Parathyroid adenoma (tissue), 2 donors: ENCODE measurements at regions not wholly inside any gene's neighbourhood (a gene's known extent, or its start where the extent isn't known, plus 50 kb on each side); places are given as distances from the start of the nearest gene placed in this dataset.
A peak's percentile ranks its signal among the peaks of the same experiment; 100 is the strongest.

Source experiments
- H2AFZ ChIP-seq: fragments of 300-600 bp; sonication (generic); one replicate; pipeline ENCODE4 v1.7.0; 2017; ENCODE audit warnings: antibody characterized with exemption, mild to moderate bottlenecking
- H3K27ac ChIP-seq: fragments of 300-600 bp; sonication (generic); one replicate; pipeline ENCODE4 v1.7.0; 2017
- H3K27me3 ChIP-seq: fragments of 300-600 bp; sonication (generic); one replicate; pipeline ENCODE4 v1.7.0; 2017; ENCODE audit warnings: low read length; ENCODE audit not compliant: control insufficient read depth, insufficient read depth
- H3K36me3 ChIP-seq: fragments of 300-600 bp; sonication (generic); one replicate; pipeline ENCODE4 v1.7.0; 2017; ENCODE audit warnings: low read length; ENCODE audit not compliant: control insufficient read depth, insufficient read depth
- H3K4me1 ChIP-seq: fragments of 300-600 bp; sonication (generic); one replicate; pipeline ENCODE4 v1.7.0; 2017; ENCODE audit warnings: control low read depth
- H3K4me2 ChIP-seq: fragments of 300-600 bp; sonication (generic); one replicate; pipeline ENCODE4 v1.7.0; 2017; ENCODE audit warnings: low read length
- H3K4me3 ChIP-seq: fragments of 300-600 bp; sonication (generic); one replicate; pipeline ENCODE4 v1.7.0; 2017; ENCODE audit warnings: low read depth, low read length
- H3K79me2 ChIP-seq: fragments of 300-600 bp; sonication (generic); one replicate; pipeline ENCODE4 v1.7.0; 2017; ENCODE audit warnings: control low read depth
- H3K9ac ChIP-seq: fragments of 300-600 bp; sonication (generic); one replicate; pipeline ENCODE4 v1.7.0; 2017; ENCODE audit warnings: mild to moderate bottlenecking
- H3K9me3 ChIP-seq: fragments of 300-600 bp; sonication (generic); one replicate; pipeline ENCODE4 v1.7.0; 2017; ENCODE audit warnings: low read length; ENCODE audit not compliant: control insufficient read depth
- TF ChIP-seq, protein P1 (sequence below): fragments of 300-600 bp; sonication (generic); IDR thresholded peaks from one replicate; pipeline ENCODE4 v1.7.0; 2017; ENCODE audit warnings: antibody characterized with exemption, mild to moderate bottlenecking
- donor health status: primary hyperparathyroidism.

DNA sequence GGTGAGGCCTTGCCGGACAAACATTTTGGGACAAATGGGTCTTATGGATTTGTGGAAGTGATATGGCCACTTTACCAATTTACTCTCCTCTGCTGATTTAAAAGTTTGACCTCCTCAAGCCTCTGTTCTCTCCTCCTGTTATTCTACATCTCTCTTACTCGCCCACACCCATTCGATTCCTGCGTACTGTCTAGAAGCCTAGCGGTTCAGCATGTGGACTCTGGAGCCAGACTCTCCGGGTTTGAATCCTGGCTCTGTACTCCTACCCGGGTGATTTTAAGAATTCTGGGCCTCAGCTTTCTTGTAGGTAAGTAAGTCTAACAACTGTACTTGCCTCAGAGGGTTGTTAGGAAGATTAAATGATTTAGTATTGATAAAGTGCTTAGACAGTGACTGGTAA is 168.6 kb upstream of the IFNG-AS1 start:
- Histone ChIP-seq H3K9ac (no peak overlapping the region), H2AFZ (no peak overlapping the region), H3K27me3 (no peaks in the 10 kb centered on the region), H3K4me3 (no peak overlapping the region), H3K36me3 (no peaks in the 10 kb centered on the region), H3K4me2 (no peak overlapping the region), H3K9me3 (no peaks in the 10 kb centered on the region), H3K79me2 (no peaks in the 10 kb centered on the region), H3K27ac (no peak overlapping the region), H3K4me1 (no peaks in the 10 kb centered on the region)
- TF ChIP-seq, protein P1, sequence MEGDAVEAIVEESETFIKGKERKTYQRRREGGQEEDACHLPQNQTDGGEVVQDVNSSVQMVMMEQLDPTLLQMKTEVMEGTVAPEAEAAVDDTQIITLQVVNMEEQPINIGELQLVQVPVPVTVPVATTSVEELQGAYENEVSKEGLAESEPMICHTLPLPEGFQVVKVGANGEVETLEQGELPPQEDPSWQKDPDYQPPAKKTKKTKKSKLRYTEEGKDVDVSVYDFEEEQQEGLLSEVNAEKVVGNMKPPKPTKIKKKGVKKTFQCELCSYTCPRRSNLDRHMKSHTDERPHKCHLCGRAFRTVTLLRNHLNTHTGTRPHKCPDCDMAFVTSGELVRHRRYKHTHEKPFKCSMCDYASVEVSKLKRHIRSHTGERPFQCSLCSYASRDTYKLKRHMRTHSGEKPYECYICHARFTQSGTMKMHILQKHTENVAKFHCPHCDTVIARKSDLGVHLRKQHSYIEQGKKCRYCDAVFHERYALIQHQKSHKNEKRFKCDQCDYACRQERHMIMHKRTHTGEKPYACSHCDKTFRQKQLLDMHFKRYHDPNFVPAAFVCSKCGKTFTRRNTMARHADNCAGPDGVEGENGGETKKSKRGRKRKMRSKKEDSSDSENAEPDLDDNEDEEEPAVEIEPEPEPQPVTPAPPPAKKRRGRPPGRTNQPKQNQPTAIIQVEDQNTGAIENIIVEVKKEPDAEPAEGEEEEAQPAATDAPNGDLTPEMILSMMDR, result no peak

DNA sequence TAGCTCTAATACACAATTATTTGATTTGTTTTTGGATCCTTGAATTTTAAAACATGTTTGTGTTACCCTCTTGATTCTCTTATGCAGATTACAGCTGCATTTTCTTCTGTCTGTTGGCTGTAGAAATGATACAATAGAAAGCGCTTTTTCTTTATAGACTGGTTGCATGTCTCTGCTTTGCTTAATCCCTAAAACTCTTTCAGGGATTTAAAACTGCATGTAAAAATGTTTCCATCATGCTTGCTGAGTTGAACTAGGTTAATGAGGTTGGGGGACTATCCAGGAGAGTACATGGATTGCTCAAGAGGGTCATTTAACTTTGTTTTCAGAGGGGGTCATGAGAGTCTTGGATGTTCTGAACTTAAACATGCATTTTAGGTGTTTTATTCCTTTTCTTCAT is 166.4 kb upstream of the IFNG-AS1 start:
- no peak overlapping the region for H3K9ac ChIP-seq
- no peaks in the 10 kb centered on the region for H3K36me3 ChIP-seq
- H3K27ac ChIP-seq, result no peak overlapping the region
- no peak overlapping the region for H2AFZ ChIP-seq
- H3K4me1 ChIP-seq, result no peaks in the 10 kb centered on the region
- TF ChIP-seq, protein P1, result no peak
- H3K4me3 ChIP-seq, result no peak overlapping the region
- H3K79me2 ChIP-seq, result no peaks in the 10 kb centered on the region
- H3K9me3 ChIP-seq, result no peaks in the 10 kb centered on the region
- no peak overlapping the region for H3K4me2 ChIP-seq
- no peaks in the 10 kb centered on the region for H3K27me3 ChIP-seq

GRCh38 chr12:67826148-67826547 is 163.1 kb upstream of the IFNG-AS1 start:
- H3K9ac ChIP-seq, result no peak overlapping the region
- H3K4me3 ChIP-seq, result no peak overlapping the region
- peak overlapping the region; percentile 15 for H2AFZ ChIP-seq
- no peaks in the 10 kb centered on the region for H3K27me3 ChIP-seq
- H3K4me2 ChIP-seq, result no peak overlapping the region
- H3K36me3 ChIP-seq, result no peaks in the 10 kb centered on the region
- H3K4me1 ChIP-seq, result no peaks in the 10 kb centered on the region
- H3K79me2 ChIP-seq, result no peaks in the 10 kb centered on the region
- H3K9me3 ChIP-seq, result no peaks in the 10 kb centered on the region
- no peak overlapping the region for H3K27ac ChIP-seq
- TF ChIP-seq, protein P1, result no peak

DNA sequence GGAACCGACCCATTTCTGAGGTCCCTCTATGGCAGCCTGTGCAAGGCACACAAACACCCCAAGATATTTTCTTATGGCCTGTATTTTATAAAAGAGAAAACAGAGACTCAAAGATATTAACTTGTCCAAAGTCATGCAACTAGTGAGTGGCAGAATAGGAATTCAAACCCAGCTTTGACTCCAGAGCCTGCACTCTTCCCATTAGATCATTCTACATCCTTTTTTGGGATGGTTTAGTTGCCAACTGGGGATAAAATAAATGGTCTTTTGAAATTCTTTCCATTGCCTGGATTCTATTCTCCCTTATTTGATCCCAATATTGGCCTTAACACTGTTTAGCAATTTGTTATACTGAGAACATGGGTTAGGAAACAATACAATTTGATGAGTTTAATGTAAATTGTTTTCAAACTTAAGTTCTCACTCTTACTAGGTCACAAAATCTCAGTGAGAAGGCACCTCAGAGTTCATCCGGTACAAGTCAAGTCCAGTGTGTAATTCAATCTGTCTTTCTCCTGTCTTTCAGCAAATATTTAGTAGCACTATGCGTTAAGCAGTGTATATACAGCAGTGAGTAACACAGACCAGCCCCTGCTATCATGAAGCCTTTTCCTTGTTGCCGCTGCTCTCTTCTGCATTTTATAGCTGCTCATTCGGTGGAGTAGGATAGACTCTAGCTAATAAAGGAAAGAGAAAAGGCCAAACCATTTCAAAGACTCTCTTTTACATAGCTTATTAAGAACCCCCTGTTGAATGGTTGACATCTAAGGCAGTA is 162.1 kb upstream of the IFNG-AS1 start:
- TF ChIP-seq, protein P1, result no peak
- Histone ChIP-seq H3K4me3 (no peak overlapping the region), H3K27me3 (no peaks in the 10 kb centered on the region), H3K9me3 (no peaks in the 10 kb centered on the region), H3K4me2 (no peak overlapping the region), H3K36me3 (no peaks in the 10 kb centered on the region), H3K79me2 (no peaks in the 10 kb centered on the region), H2AFZ (peak overlapping the region; percentile 36), H3K9ac (no peak overlapping the region), H3K4me1 (no peaks in the 10 kb centered on the region), H3K27ac (no peak overlapping the region)

GRCh38 chr12:67827820-67828383 is 161.3 kb upstream of the IFNG-AS1 start:
- H3K9me3 ChIP-seq, result no peaks in the 10 kb centered on the region
- no peak overlapping the region for H3K4me3 ChIP-seq
- H3K79me2 ChIP-seq, result no peaks in the 10 kb centered on the region
- H3K4me2 ChIP-seq, result no peak overlapping the region
- TF ChIP-seq, protein P1, result no peak
- H3K4me1 ChIP-seq, result no peaks in the 10 kb centered on the region
- no peaks in the 10 kb centered on the region for H3K36me3 ChIP-seq
- H2AFZ ChIP-seq, result peak overlapping the region; percentile 36
- H3K27ac ChIP-seq, result no peak overlapping the region
- no peaks in the 10 kb centered on the region for H3K27me3 ChIP-seq
- no peak overlapping the region for H3K9ac ChIP-seq
